Chondrocyte (in vitro differentiated cells): ENCODE measurements at regions not wholly inside any gene's neighbourhood (a gene's known extent, or its start where the extent isn't known, plus 50 kb on each side); places are given as distances from the start of the nearest gene placed in this dataset.

Experiments used
- DNase-seq: peaks from one replicate; pipeline ENCODE4 v3.0.0; 2021; ENCODE audit warnings: mixed read lengths, low spot score
- H3K27ac Mint-ChIP-seq: one replicate; pipeline ENCODE4 v1.8.0; 2021; ENCODE audit warnings: mild to moderate bottlenecking, moderate library complexity, mixed read lengths; ENCODE audit not compliant: unreplicated experiment
- H3K27me3 Mint-ChIP-seq: 2 replicates; pipeline ENCODE4 v1.8.0; 2021; ENCODE audit warnings: low read depth, mixed read lengths
- H3K36me3 Mint-ChIP-seq: 2 replicates; pipeline ENCODE4 v1.8.0; 2021; ENCODE audit warnings: low read depth, mixed read lengths
- H3K4me1 Mint-ChIP-seq: 2 replicates; pipeline ENCODE4 v1.8.0; 2021; ENCODE audit warnings: low read depth, mild to moderate bottlenecking, mixed read lengths
- H3K4me3 Mint-ChIP-seq: one replicate; pipeline ENCODE4 v1.8.0; 2021; ENCODE audit warnings: mild to moderate bottlenecking, moderate library complexity, mixed read lengths; ENCODE audit not compliant: unreplicated experiment
- H3K9me3 Mint-ChIP-seq: 2 replicates; pipeline ENCODE4 v1.8.0; 2021; ENCODE audit warnings: low read depth, mixed read lengths
- CTCF ChIP-seq: fragments of 200-600 bp; sonication (generic); IDR thresholded peaks from 2 replicates; pipeline ENCODE4 v1.5.0; 2021; ENCODE audit warnings: antibody characterized with exemption, mild to moderate bottlenecking, moderate library complexity

- Mint-ChIP-seq H3K36me3 (peaks cover 2% of the 10 kb centered on the region), H3K4me3 (no peak overlapping the region)
These were observed 60.4 kb upstream of the BACH1 start for GRCh38 chr21:29238053-29238966.

GRCh38 chr21:29238967-29239290, 59.8 kb upstream of the BACH1 start:
- no peak for TF ChIP-seq CTCF
- peaks cover 33% of the 10 kb centered on the region for H3K4me1 Mint-ChIP-seq
- no peak for DNase-seq
- no peak overlapping the region for H3K4me3 Mint-ChIP-seq
- H3K9me3 Mint-ChIP-seq, result peaks cover 5% of the 10 kb centered on the region
- peaks cover 2% of the 10 kb centered on the region for H3K36me3 Mint-ChIP-seq
- no peaks in the 10 kb centered on the region for H3K27me3 Mint-ChIP-seq
- peak overlapping the region; percentile 45 for H3K27ac Mint-ChIP-seq

More at GRCh38 chr21:29238053-29238966, 60.4 kb upstream of the BACH1 start:
- Mint-ChIP-seq H3K4me1 (peaks cover 37% of the 10 kb centered on the region), H3K27ac (peak overlapping the region; percentile 82), H3K9me3 (peaks cover 4% of the 10 kb centered on the region), H3K27me3 (no peaks in the 10 kb centered on the region)
- no peak for DNase-seq
- no peak for TF ChIP-seq CTCF

- no peak for DNase-seq
- Mint-ChIP-seq H3K27me3 (no peaks in the 10 kb centered on the region), H3K4me3 (no peak overlapping the region), H3K36me3 (peaks cover 2% of the 10 kb centered on the region), H3K9me3 (peaks cover 5% of the 10 kb centered on the region), H3K27ac (no peak overlapping the region), H3K4me1 (peaks cover 32% of the 10 kb centered on the region)
- no peak for TF ChIP-seq CTCF
These were observed 58.6 kb upstream of the BACH1 start for GRCh38 chr21:29240136-29240535.

- Mint-ChIP-seq H3K36me3 (peaks cover 2% of the 10 kb centered on the region), H3K27me3 (no peaks in the 10 kb centered on the region), H3K27ac (no peak overlapping the region), H3K4me3 (no peak overlapping the region), H3K9me3 (peaks cover 5% of the 10 kb centered on the region), H3K4me1 (peaks cover 21% of the 10 kb centered on the region)
- TF ChIP-seq CTCF, result no peak
- no peak for DNase-seq
These were observed 56.5 kb upstream of the BACH1 start for GRCh38 chr21:29242201-29242600.

- Mint-ChIP-seq H3K27ac (no peak overlapping the region), H3K4me1 (peaks cover 11% of the 10 kb centered on the region), H3K36me3 (peaks cover 2% of the 10 kb centered on the region), H3K9me3 (peaks cover 5% of the 10 kb centered on the region), H3K27me3 (no peaks in the 10 kb centered on the region), H3K4me3 (no peak overlapping the region)
- TF ChIP-seq CTCF, result no peak
- DNase-seq, result no peak
These were observed 55.5 kb upstream of the BACH1 start for GRCh38 chr21:29243188-29243587.
